PC-3 (cell line): ENCODE measurements at regions not wholly inside any gene's neighbourhood (a gene's known extent, or its start where the extent isn't known, plus 50 kb on each side); places are given as distances from the start of the nearest gene placed in this dataset.

ENCODE experiments used
- ATAC-seq: fragments of 200-7000 bp; cut with Tn5 transposase; 2 replicates; pipeline ENCODE4 v1.9.1; 2020; ENCODE audit warnings: mild to moderate bottlenecking, moderate library complexity
- BruUV-seq: library from RNA; stranded (reverse); fragments of 400-500 nt; replicated peaks from 2 replicates; lab custom pipeline; 2021; lab: Mats Ljungman, UMichigan
- CTCF ChIA-PET: fragments of 300-600 bp; sonication (Branson Sonifier 250); formaldehyde crosslinking; loops from one replicate; lab custom pipeline; 2022; ENCODE audit warnings: antibody characterized with exemption; lab: Charles Lee
- POLR2A ChIA-PET: fragments of 300-600 bp; sonication (Branson Sonifier 250); formaldehyde crosslinking; loops from one replicate; lab custom pipeline; 2022; ENCODE audit warnings: antibody characterized with exemption; ENCODE audit not compliant: unreplicated experiment; lab: Charles Lee
- DNase-seq: peaks from one replicate; pipeline ENCODE4 v3.0.0-alpha.2; 2015
- H2AFZ ChIP-seq: fragments of 300-600 bp; sonication (generic); 2 replicates; pipeline ENCODE4 v1.6.0; 2016; ENCODE audit warnings: antibody characterized with exemption, low read length
- H3F3A ChIP-seq: fragments of 300-600 bp; sonication (generic); one replicate; pipeline ENCODE4 v1.6.0; 2017; ENCODE audit warnings: antibody characterized with exemption, low read length, control low read depth, mild to moderate bottlenecking; ENCODE audit not compliant: unreplicated experiment
- H3K27ac ChIP-seq: fragments of 300-600 bp; sonication (generic); 2 replicates; pipeline ENCODE4 v1.5.1; 2016; ENCODE audit warnings: mild to moderate bottlenecking, low read length
- H3K27me3 ChIP-seq: fragments of 300-600 bp; sonication (generic); 2 replicates; pipeline ENCODE4 v1.6.1; 2016; ENCODE audit warnings: low read length, mixed read lengths
- H3K36me3 ChIP-seq: fragments of 300-600 bp; sonication (generic); 2 replicates; pipeline ENCODE4 v1.6.1; 2016; ENCODE audit warnings: low read depth, mixed run types, low read length, mixed read lengths
- H3K4me1 ChIP-seq: fragments of 300-600 bp; sonication (generic); 2 replicates; pipeline ENCODE4 v1.5.1; 2016; ENCODE audit warnings: low read length; ENCODE audit not compliant: insufficient read depth
- H3K4me2 ChIP-seq: fragments of 300-600 bp; sonication (generic); 2 replicates; pipeline ENCODE4 v1.6.0; 2016; ENCODE audit warnings: low read length
- H3K4me3 ChIP-seq: fragments of 300-600 bp; sonication (generic); 2 replicates; pipeline ENCODE4 v1.5.1; 2016; ENCODE audit warnings: mild to moderate bottlenecking, low read length, mixed read lengths
- H3K79me2 ChIP-seq: fragments of 300-600 bp; sonication (generic); 2 replicates; pipeline ENCODE4 v1.6.1; 2017; ENCODE audit warnings: low read length, mixed read lengths
- H3K9ac ChIP-seq: fragments of 300-600 bp; sonication (generic); 2 replicates; pipeline ENCODE4 v1.6.0; 2016; ENCODE audit warnings: mild to moderate bottlenecking, low read length
- H3K9me2 ChIP-seq: fragments of 300-600 bp; sonication (generic); replicated peaks from 2 replicates; pipeline ENCODE4 v1.6.1; 2016; ENCODE audit warnings: mixed run types, low read length, mixed read lengths
- H3K9me3 ChIP-seq: fragments of 300-600 bp; sonication (generic); 2 replicates; pipeline ENCODE4 v1.6.1; 2016; ENCODE audit warnings: low read length, mixed read lengths
- H4K20me1 ChIP-seq: fragments of 300-600 bp; sonication (generic); 2 replicates; pipeline ENCODE4 v1.6.1; 2016; ENCODE audit warnings: low read length, mixed read lengths
- CTCF ChIP-seq: fragments of 300-600 bp; sonication (generic); conservative IDR thresholded peaks from 2 replicates; pipeline ENCODE4 v1.5.1; 2017; ENCODE audit warnings: antibody characterized with exemption, low read depth, mild to moderate bottlenecking, low read length
- EZH2 ChIP-seq: fragments of 300-600 bp; sonication (generic); IDR thresholded peaks from one replicate; pipeline ENCODE4 v1.6.1; 2017; ENCODE audit warnings: antibody characterized with exemption, mild to moderate bottlenecking, low read length; ENCODE audit not compliant: unreplicated experiment
- EZH2phosphoT487 ChIP-seq: fragments of 300-600 bp; sonication (generic); IDR thresholded peaks from 2 replicates; pipeline ENCODE4 v1.6.1; 2018; ENCODE audit warnings: mild to moderate bottlenecking, antibody characterized with exemption, low read length, borderline replicate concordance
- intact Hi-C: fragments of 100-400 bp; cut with micrococcal nuclease; formaldehyde crosslinking; loops from 2 replicates; pipeline ENCODE4 v1.9.0; 2023

- H3F3A ChIP-seq, result no peaks in the 10 kb centered on the region
- H3K27ac ChIP-seq, result no peak overlapping the region
- ChIA-PET CTCF (no interaction called here), POLR2A (no interaction called here)
- H3K4me2 ChIP-seq, result no peak overlapping the region
- no peak overlapping the region for H2AFZ ChIP-seq
- H3K9me2 ChIP-seq, result no peaks in the 10 kb centered on the region
- H3K36me3 ChIP-seq, result no peaks in the 10 kb centered on the region
- no peaks in the 10 kb centered on the region for H4K20me1 ChIP-seq
- ATAC-seq (no peak), DNase-seq (no peak)
- no peaks in the 10 kb centered on the region for H3K27me3 ChIP-seq
- no peaks in the 10 kb centered on the region for H3K79me2 ChIP-seq
- no peak overlapping the region for H3K9ac ChIP-seq
- H3K4me3 ChIP-seq, result no peak overlapping the region
- no peak for TF ChIP-seq CTCF
- H3K9me3 ChIP-seq, result no peaks in the 10 kb centered on the region
- intact Hi-C loops, result no loop called here
- H3K4me1 ChIP-seq, result no peaks in the 10 kb centered on the region
- BruUV-seq, result no TSS peak
Measured at GRCh38 chr10:81082621-81083376, 545.1 kb downstream of the SH2D4B start.

GRCh38 chr10:81093056-81093455, 555.4 kb downstream of the SH2D4B start:
- no peaks in the 10 kb centered on the region for H3K79me2 ChIP-seq
- no peak for TF ChIP-seq CTCF
- TF ChIP-seq EZH2, result no peak
- TF ChIP-seq EZH2phosphoT487, result no peak
- no peak overlapping the region for H3K27ac ChIP-seq
- H3K9me3 ChIP-seq, result no peaks in the 10 kb centered on the region
- no peak overlapping the region for H3K4me2 ChIP-seq
- no TSS peak for BruUV-seq
- H4K20me1 ChIP-seq, result no peaks in the 10 kb centered on the region
- H3F3A ChIP-seq, result no peaks in the 10 kb centered on the region
- H3K27me3 ChIP-seq, result no peaks in the 10 kb centered on the region
- H3K4me3 ChIP-seq, result no peak overlapping the region
- no peak overlapping the region for H2AFZ ChIP-seq
- H3K9ac ChIP-seq, result no peak overlapping the region
- intact Hi-C loops, result no loop called here
- CTCF ChIA-PET, result no interaction called here
- POLR2A ChIA-PET, result no interaction called here
- no peak for DNase-seq
- no peaks in the 10 kb centered on the region for H3K36me3 ChIP-seq
- no peaks in the 10 kb centered on the region for H3K4me1 ChIP-seq
- H3K9me2 ChIP-seq, result no peaks in the 10 kb centered on the region
- no peak for ATAC-seq

- intact Hi-C loops, result no loop called here
- POLR2A ChIA-PET, result no interaction called here
Measured at GRCh38 chr10:81095238-81095637, 557.5 kb downstream of the SH2D4B start.

More at GRCh38 chr10:81095238-81095637, 557.5 kb downstream of the SH2D4B start:
- ATAC-seq (no peak), DNase-seq (no peak)
- no peaks in the 10 kb centered on the region for H3K27me3 ChIP-seq
- H3K27ac ChIP-seq, result no peak overlapping the region
- H3K4me1 ChIP-seq, result no peaks in the 10 kb centered on the region
- CTCF ChIA-PET, result no interaction called here
- no peak overlapping the region for H3K4me3 ChIP-seq
- H2AFZ ChIP-seq, result no peak overlapping the region
- H3K9ac ChIP-seq, result no peak overlapping the region
- H3F3A ChIP-seq, result no peaks in the 10 kb centered on the region
- no peak overlapping the region for H3K4me2 ChIP-seq
- no peaks in the 10 kb centered on the region for H3K9me3 ChIP-seq
- no peak for TF ChIP-seq EZH2
- H4K20me1 ChIP-seq, result no peaks in the 10 kb centered on the region
- no peaks in the 10 kb centered on the region for H3K36me3 ChIP-seq
- no TSS peak for BruUV-seq
- no peaks in the 10 kb centered on the region for H3K9me2 ChIP-seq
- H3K79me2 ChIP-seq, result no peaks in the 10 kb centered on the region
